ENCODE measurements at regions not wholly inside any gene's neighbourhood (a gene's known extent, or its start where the extent isn't known, plus 50 kb on each side); places are given as distances from the start of the nearest gene placed in this dataset.

DNA sequence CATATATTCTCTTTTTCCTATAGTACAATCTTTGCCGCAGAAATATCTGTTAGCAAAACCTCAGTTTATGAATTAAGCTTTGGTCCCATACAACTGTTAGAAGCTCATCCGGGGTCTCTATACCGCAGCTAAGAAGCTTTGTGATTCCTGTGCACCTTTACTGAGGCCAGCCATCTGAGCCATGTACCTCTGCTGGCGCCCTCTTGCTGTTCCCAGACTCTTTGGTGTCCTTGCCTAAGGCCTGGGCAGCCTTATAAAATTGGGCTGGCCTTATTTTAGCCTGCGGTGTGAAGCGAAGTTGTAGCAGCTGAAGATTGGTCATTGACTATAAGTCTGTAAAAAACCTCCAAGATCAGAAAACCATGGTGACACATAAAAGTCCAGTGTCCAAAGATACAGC, 1135.1 kb upstream of the CHAC2 start:
- H3K27ac ChIP-seq (ENCODE audit: control insufficient read depth, insufficient read depth), result no peak overlapping the region
- H3K4me1 ChIP-seq (ENCODE audit: control insufficient read depth, insufficient read depth, low read length), result no peaks in the 10 kb centered on the region
- ATAC-seq, result no peak
- DNase-seq (ENCODE audit: low read depth, low spot score), result no peak
- POLR2A ChIA-PET, result no interaction called here
- BruUV-seq (replicated peaks), result no TSS peak
- H3K79me2 ChIP-seq (ENCODE audit: control insufficient read depth, insufficient read depth, low read length), result no peaks in the 10 kb centered on the region
- RAD21 ChIA-PET (ENCODE audit: unreplicated experiment), result interaction anchor here (0.7 kb wide), 1 partner anchor 71 kb away, joined by 3 read pairs; no protein-coding TSS in a partner anchor
- WGBS (ENCODE audit: insufficient coverage, insufficient replicate concordance, low lambda C conversion rate, missing lambda C conversion rate), result 68% methylated on average over 6 of the region's 6 CpGs
- H3K27me3 ChIP-seq (replicated peaks in 1 of 2; ENCODE audit: control insufficient read depth in 2 of 2, insufficient read depth in 2 of 2, low read length in 1 of 2), result no peaks in the 10 kb centered on the region
- H3K4me2 ChIP-seq (ENCODE audit: control insufficient read depth, insufficient read depth), result no peak overlapping the region
- FAIRE-seq, result no peak
- intact Hi-C loops (cut with micrococcal nuclease; ENCODE audit: unreplicated experiment), result no loop called here
- in situ Hi-C loops (cut with MboI), result no loop called here
- no peak overlapping the region for H3K4me3 ChIP-seq
- no peaks in the 10 kb centered on the region for H3K36me3 ChIP-seq (ENCODE audit: control insufficient read depth in 2 of 2, insufficient read depth in 2 of 2, low read length in 1 of 2)
- no peaks in the 10 kb centered on the region for H4K20me1 ChIP-seq (ENCODE audit: control insufficient read depth, insufficient read depth)
- H2AFZ ChIP-seq (ENCODE audit: control insufficient read depth, low read depth, low read length), result no peak overlapping the region
- SMC1A ChIA-PET (ENCODE audit: uncharacterized antibody, unreplicated experiment), result no interaction called here
- CTCF ChIA-PET, result no interaction called here
- no peak overlapping the region for H3K9ac ChIP-seq (ENCODE audit: control insufficient read depth, insufficient read depth, low read length)
- no peaks in the 10 kb centered on the region for H3K9me3 ChIP-seq (replicated peaks; ENCODE audit: control insufficient read depth, insufficient read depth, low read length)
- TF ChIP-seq SMC3 (IDR thresholded peaks at IDR 0.05; ENCODE audit: borderline replicate concordance, low read length) (no peak), RCOR1 (conservative IDR thresholded peaks at IDR 0.05; ENCODE audit: low read depth, low read length) (no peak), NR2C1 (IDR thresholded peaks at IDR 0.05) (no peak), EZH2 (IDR thresholded peaks at IDR 0.05; ENCODE audit: borderline replicate concordance, control insufficient read depth, low read depth, low read length) (no peak), MEF2A (IDR thresholded peaks at IDR 0.05; ENCODE audit: insufficient read depth, low read depth, low read length) (no peak), JUND (IDR thresholded peaks at IDR 0.05; ENCODE audit: low read depth, low read length) (no peak), HDAC6 (IDR thresholded peaks at IDR 0.05; ENCODE audit: unreplicated experiment) (no peak), PAX5 (IDR thresholded peaks at IDR 0.05; ENCODE audit: borderline replicate concordance, low read depth, low read length) (no peak), ZNF217 (IDR thresholded peaks at IDR 0.05) (no peak), NFYB (IDR thresholded peaks at IDR 0.05; ENCODE audit: insufficient read depth, low read depth, low read length) (no peak), JUNB (IDR thresholded peaks at IDR 0.05) (no peak), CBX3 (IDR thresholded peaks at IDR 0.05; ENCODE audit: borderline replicate concordance, low read depth) (no peak), CEBPB (IDR thresholded peaks at IDR 0.05; ENCODE audit: borderline replicate concordance in 1 of 2, low read depth in 2 of 2, low read length in 2 of 2) (no peak)
- TF ChIP-seq, protein P1, sequence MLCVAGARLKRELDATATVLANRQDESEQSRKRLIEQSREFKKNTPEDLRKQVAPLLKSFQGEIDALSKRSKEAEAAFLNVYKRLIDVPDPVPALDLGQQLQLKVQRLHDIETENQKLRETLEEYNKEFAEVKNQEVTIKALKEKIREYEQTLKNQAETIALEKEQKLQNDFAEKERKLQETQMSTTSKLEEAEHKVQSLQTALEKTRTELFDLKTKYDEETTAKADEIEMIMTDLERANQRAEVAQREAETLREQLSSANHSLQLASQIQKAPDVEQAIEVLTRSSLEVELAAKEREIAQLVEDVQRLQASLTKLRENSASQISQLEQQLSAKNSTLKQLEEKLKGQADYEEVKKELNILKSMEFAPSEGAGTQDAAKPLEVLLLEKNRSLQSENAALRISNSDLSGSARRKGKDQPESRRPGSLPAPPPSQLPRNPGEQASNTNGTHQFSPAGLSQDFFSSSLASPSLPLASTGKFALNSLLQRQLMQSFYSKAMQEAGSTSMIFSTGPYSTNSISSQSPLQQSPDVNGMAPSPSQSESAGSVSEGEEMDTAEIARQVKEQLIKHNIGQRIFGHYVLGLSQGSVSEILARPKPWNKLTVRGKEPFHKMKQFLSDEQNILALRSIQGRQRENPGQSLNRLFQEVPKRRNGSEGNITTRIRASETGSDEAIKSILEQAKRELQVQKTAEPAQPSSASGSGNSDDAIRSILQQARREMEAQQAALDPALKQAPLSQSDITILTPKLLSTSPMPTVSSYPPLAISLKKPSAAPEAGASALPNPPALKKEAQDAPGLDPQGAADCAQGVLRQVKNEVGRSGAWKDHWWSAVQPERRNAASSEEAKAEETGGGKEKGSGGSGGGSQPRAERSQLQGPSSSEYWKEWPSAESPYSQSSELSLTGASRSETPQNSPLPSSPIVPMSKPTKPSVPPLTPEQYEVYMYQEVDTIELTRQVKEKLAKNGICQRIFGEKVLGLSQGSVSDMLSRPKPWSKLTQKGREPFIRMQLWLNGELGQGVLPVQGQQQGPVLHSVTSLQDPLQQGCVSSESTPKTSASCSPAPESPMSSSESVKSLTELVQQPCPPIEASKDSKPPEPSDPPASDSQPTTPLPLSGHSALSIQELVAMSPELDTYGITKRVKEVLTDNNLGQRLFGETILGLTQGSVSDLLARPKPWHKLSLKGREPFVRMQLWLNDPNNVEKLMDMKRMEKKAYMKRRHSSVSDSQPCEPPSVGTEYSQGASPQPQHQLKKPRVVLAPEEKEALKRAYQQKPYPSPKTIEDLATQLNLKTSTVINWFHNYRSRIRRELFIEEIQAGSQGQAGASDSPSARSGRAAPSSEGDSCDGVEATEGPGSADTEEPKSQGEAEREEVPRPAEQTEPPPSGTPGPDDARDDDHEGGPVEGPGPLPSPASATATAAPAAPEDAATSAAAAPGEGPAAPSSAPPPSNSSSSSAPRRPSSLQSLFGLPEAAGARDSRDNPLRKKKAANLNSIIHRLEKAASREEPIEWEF (IDR thresholded peaks at IDR 0.05; ENCODE audit: insufficient replicate concordance, low read depth, low read length), result no peak
- TF ChIP-seq, protein P2, sequence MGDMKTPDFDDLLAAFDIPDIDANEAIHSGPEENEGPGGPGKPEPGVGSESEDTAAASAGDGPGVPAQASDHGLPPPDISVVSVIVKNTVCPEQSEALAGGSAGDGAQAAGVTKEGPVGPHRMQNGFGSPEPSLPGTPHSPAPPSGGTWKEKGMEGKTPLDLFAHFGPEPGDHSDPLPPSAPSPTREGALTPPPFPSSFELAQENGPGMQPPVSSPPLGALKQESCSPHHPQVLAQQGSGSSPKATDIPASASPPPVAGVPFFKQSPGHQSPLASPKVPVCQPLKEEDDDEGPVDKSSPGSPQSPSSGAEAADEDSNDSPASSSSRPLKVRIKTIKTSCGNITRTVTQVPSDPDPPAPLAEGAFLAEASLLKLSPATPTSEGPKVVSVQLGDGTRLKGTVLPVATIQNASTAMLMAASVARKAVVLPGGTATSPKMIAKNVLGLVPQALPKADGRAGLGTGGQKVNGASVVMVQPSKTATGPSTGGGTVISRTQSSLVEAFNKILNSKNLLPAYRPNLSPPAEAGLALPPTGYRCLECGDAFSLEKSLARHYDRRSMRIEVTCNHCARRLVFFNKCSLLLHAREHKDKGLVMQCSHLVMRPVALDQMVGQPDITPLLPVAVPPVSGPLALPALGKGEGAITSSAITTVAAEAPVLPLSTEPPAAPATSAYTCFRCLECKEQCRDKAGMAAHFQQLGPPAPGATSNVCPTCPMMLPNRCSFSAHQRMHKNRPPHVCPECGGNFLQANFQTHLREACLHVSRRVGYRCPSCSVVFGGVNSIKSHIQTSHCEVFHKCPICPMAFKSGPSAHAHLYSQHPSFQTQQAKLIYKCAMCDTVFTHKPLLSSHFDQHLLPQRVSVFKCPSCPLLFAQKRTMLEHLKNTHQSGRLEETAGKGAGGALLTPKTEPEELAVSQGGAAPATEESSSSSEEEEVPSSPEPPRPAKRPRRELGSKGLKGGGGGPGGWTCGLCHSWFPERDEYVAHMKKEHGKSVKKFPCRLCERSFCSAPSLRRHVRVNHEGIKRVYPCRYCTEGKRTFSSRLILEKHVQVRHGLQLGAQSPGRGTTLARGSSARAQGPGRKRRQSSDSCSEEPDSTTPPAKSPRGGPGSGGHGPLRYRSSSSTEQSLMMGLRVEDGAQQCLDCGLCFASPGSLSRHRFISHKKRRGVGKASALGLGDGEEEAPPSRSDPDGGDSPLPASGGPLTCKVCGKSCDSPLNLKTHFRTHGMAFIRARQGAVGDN (IDR thresholded peaks at IDR 0.05), result no peak
